ENCODE measurements at regions not wholly inside any gene's neighbourhood (a gene's known extent, or its start where the extent isn't known, plus 50 kb on each side); places are given as distances from the start of the nearest gene placed in this dataset.

GRCh38 chr20:22746957-22747356, 162.6 kb upstream of the FOXA2 start:
- H3K36me3 ChIP-seq (ENCODE audit: insufficient read depth in 1 of 2, low read depth in 1 of 2): no peaks in the 10 kb centered on the region
- DNase-seq: no peak
- no peak overlapping the region for H3K27ac ChIP-seq
- TF ChIP-seq, protein P1, sequence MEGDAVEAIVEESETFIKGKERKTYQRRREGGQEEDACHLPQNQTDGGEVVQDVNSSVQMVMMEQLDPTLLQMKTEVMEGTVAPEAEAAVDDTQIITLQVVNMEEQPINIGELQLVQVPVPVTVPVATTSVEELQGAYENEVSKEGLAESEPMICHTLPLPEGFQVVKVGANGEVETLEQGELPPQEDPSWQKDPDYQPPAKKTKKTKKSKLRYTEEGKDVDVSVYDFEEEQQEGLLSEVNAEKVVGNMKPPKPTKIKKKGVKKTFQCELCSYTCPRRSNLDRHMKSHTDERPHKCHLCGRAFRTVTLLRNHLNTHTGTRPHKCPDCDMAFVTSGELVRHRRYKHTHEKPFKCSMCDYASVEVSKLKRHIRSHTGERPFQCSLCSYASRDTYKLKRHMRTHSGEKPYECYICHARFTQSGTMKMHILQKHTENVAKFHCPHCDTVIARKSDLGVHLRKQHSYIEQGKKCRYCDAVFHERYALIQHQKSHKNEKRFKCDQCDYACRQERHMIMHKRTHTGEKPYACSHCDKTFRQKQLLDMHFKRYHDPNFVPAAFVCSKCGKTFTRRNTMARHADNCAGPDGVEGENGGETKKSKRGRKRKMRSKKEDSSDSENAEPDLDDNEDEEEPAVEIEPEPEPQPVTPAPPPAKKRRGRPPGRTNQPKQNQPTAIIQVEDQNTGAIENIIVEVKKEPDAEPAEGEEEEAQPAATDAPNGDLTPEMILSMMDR (IDR thresholded peaks at IDR 0.05): no peak
- H3K4me1 ChIP-seq: no peaks in the 10 kb centered on the region
- intact Hi-C loops (cut with DNase I): no loop called here
- H3K27me3 ChIP-seq (ENCODE audit: insufficient read depth in 3 of 3, low read length in 2 of 3): peaks cover 0 to 2% (median 0%) of the 10 kb centered on the region in 3 donors
- 84 to 90% (median 87%) methylated on average over 5 of the region's 5 CpGs for WGBS, 3 donors
- no peak overlapping the region for H3K4me3 ChIP-seq
- ATAC-seq: no peak
- H3K9me3 ChIP-seq: no peaks in the 10 kb centered on the region

GRCh38 chr20:22752324-22752723, 168.0 kb upstream of the FOXA2 start:
- Histone ChIP-seq H3K27me3 (ENCODE audit: insufficient read depth in 3 of 3, low read length in 2 of 3) (no peaks in the 10 kb centered on the region), H3K9me3 (no peaks in the 10 kb centered on the region), H3K4me1 (no peaks in the 10 kb centered on the region), H3K36me3 (ENCODE audit: insufficient read depth in 1 of 2, low read depth in 1 of 2) (no peaks in the 10 kb centered on the region), H3K4me3 (no peak overlapping the region), H3K27ac (no peak overlapping the region)
- TF ChIP-seq, protein P1 (IDR thresholded peaks at IDR 0.05): no peak
- intact Hi-C loops (cut with DNase I): no loop called here
- 98 to 100% (median 100%) methylated on average over 1 of the region's 1 CpG for WGBS, 3 donors
- DNase-seq (no peak), ATAC-seq (no peak)

DNA sequence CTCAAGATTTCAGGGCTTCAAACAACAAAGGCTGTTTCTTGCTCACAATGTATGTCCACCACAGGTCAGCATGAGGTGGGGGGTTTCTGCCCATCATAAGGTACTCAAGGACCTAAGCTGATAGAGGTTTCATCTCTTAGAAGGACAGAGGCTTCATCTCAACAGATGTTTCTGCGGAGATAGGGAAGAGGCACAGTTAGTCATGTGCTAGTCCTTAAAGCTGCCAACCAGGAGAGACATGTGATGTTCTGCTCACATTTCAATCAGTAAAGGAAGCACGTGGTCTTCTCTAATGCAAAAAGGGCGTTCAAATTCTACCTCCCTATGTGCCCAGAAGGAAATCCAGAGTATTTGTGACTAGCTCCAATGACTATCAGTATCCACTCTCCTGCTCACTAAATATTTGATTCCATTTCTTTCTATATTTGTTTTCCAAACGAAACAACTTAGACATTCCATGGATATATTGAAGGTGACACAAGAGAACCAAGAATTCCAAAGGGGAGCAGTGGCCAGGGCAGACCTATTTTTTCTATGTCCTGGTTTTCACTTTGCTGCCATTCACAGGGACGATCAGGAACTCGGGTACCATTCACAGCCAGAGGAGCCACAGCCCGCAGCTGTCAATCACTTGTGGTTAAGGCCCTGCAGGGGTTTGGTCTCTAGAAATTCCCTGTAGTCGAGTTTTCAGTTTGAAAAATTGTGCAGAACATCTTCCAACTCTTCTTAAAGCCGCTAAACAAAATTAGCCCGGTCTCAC, 173.2 kb upstream of the FOXA2 start:
- intact Hi-C loops (cut with DNase I): no loop called here
- 53 to 56% (median 55%) methylated on average over 10 of the region's 10 CpGs for WGBS, 3 donors
- Histone ChIP-seq H3K9me3 (no peaks in the 10 kb centered on the region), H3K27me3 (ENCODE audit: insufficient read depth in 3 of 3, low read length in 2 of 3) (no peaks in the 10 kb centered on the region), H3K4me1 (no peaks in the 10 kb centered on the region), H3K27ac (no peak overlapping the region), H3K36me3 (ENCODE audit: insufficient read depth in 1 of 2, low read depth in 1 of 2) (no peaks in the 10 kb centered on the region), H3K4me3 (no peak overlapping the region)
- ATAC-seq (no peak), DNase-seq (no peak)
- TF ChIP-seq, protein P1 (IDR thresholded peaks at IDR 0.05): no peak

DNA sequence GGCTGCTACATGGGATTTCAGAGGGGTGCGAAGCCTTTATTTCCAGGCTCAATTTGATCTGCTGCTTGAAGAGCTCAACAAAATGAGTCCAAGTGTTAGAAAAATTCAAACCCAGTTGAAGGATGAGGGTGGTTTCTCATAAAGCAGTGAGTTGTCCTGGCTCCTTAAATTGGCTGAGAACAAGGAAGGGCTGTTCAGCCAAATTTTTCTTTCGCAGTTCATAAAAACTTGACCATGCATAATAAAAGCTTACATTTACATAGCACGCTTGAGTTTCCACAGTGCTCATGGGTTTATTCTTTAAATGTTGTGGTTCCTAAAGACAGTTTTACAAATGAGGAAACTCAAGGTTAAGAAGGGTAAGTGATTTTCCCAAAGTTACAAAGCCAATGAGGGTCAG, 174.4 kb upstream of the FOXA2 start:
- ATAC-seq: no peak
- DNase-seq: no peak
- WGBS, 3 donors: 56 to 76% (median 60%) methylated on average over 3 of the region's 3 CpGs
- Histone ChIP-seq H3K27me3 (ENCODE audit: insufficient read depth in 3 of 3, low read length in 2 of 3) (no peaks in the 10 kb centered on the region), H3K4me1 (peaks cover 10% of the 10 kb centered on the region), H3K36me3 (ENCODE audit: insufficient read depth in 1 of 2, low read depth in 1 of 2) (no peaks in the 10 kb centered on the region), H3K4me3 (no peak overlapping the region), H3K27ac (no peak overlapping the region), H3K9me3 (no peaks in the 10 kb centered on the region)
- intact Hi-C loops (cut with DNase I): no loop called here
- TF ChIP-seq, protein P1 (IDR thresholded peaks at IDR 0.05): no peak

Data from psoas muscle (tissue), 7 donors.